C4-2B (cell line): ENCODE measurements at regions not wholly inside any gene's neighbourhood (a gene's known extent, or its start where the extent isn't known, plus 50 kb on each side); places are given as distances from the start of the nearest gene placed in this dataset.

Experiments used
- H3K27ac ChIP-seq: fragments of 450-650 bp; 2 replicates; pipeline ENCODE4 v1.5.1; 2017
- ZFX ChIP-seq: fragments of 450-650 bp; IDR thresholded peaks from 2 replicates; pipeline ENCODE4 v1.6.1; 2017
- TF ChIP-seq, protein P1 (sequence below): fragments of 450-650 bp; conservative IDR thresholded peaks from 2 replicates; pipeline ENCODE4 v1.5.1; 2017; ENCODE audit warnings: mild to moderate bottlenecking

GRCh38 chr12:124681779-124682391 lies 114.5 kb upstream of the NCOR2 start:
- no peak for TF ChIP-seq ZFX
- TF ChIP-seq, protein P1, sequence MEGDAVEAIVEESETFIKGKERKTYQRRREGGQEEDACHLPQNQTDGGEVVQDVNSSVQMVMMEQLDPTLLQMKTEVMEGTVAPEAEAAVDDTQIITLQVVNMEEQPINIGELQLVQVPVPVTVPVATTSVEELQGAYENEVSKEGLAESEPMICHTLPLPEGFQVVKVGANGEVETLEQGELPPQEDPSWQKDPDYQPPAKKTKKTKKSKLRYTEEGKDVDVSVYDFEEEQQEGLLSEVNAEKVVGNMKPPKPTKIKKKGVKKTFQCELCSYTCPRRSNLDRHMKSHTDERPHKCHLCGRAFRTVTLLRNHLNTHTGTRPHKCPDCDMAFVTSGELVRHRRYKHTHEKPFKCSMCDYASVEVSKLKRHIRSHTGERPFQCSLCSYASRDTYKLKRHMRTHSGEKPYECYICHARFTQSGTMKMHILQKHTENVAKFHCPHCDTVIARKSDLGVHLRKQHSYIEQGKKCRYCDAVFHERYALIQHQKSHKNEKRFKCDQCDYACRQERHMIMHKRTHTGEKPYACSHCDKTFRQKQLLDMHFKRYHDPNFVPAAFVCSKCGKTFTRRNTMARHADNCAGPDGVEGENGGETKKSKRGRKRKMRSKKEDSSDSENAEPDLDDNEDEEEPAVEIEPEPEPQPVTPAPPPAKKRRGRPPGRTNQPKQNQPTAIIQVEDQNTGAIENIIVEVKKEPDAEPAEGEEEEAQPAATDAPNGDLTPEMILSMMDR: no peak
- no peak overlapping the region for H3K27ac ChIP-seq

DNA sequence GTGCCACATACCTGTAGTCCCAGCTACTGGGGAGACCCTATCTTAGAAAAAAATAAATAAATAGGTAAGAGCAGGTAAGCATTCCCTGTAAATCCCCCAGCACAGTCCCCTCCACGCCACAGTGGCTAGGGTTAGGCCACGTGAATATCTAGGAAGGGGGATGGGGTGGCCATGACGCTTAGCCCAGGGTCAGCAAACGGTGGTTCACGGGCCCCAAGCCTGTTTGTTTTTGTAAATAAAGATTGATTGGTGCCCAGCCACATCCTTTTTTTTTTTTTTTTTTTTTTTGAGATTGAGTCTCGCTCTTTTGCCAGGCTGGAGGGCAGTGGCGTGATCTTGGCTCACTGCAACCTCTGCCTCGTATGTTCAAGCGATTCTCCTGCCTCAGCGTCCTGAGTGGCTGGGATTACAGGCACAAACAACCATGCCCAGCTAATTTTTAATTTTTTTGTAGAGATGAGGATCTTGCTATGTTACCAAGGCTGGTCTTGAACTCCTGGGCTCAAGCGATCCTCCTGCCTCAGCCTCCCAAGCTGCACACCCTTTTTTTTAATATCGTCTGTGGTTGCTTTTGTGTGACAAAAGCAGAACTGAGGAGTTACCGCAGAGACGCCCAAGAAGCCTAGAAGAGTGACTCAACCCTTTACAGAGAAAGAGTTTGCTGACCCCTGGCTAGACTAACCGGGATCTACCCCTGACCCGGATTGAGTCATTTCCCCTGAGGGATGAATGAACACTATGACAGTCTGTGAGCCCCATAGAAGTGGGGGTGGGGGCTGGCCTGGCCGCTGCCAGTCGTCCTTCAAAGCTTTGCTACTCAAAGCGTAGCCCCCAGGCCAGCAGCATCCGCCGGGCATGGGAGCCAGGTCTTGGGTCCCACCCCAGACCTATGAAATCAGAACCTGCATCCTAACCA lies 113.7 kb upstream of the NCOR2 start:
- no peak overlapping the region for H3K27ac ChIP-seq
- TF ChIP-seq ZFX: no peak
- TF ChIP-seq, protein P1: no peak

GRCh38 chr12:124679533-124680371 lies 112.3 kb upstream of the NCOR2 start:
- TF ChIP-seq, protein P1: no peak
- TF ChIP-seq ZFX: no peak
- H3K27ac ChIP-seq: peak overlapping the region; percentile 52

DNA sequence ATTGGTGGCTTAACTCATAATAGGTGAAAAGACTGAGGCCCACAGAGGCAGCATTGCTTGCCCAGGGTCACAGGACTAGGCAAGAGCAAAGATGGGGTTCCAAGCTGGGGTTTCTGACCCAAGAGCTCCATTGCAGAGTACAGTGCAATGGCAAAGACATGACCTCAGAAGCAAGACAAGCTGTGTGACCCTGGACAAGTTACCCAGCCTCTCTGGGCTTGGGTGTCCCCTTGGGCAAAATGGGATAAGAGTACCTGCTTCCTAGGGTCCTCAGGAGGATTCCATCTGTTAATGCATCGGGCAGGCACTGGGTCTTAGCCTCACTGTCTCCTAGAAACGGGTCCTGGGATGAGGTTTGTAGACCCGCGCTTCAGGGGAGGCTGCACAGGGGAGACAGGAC lies 111.6 kb upstream of the NCOR2 start:
- H3K27ac ChIP-seq: peak overlapping the region; percentile 52
- TF ChIP-seq ZFX: no peak
- TF ChIP-seq, protein P1: no peak

GRCh38 chr12:124678421-124678893 lies 111.0 kb upstream of the NCOR2 start:
- TF ChIP-seq ZFX: no peak
- TF ChIP-seq, protein P1: no peak
- H3K27ac ChIP-seq: peak overlapping the region; percentile 52

DNA sequence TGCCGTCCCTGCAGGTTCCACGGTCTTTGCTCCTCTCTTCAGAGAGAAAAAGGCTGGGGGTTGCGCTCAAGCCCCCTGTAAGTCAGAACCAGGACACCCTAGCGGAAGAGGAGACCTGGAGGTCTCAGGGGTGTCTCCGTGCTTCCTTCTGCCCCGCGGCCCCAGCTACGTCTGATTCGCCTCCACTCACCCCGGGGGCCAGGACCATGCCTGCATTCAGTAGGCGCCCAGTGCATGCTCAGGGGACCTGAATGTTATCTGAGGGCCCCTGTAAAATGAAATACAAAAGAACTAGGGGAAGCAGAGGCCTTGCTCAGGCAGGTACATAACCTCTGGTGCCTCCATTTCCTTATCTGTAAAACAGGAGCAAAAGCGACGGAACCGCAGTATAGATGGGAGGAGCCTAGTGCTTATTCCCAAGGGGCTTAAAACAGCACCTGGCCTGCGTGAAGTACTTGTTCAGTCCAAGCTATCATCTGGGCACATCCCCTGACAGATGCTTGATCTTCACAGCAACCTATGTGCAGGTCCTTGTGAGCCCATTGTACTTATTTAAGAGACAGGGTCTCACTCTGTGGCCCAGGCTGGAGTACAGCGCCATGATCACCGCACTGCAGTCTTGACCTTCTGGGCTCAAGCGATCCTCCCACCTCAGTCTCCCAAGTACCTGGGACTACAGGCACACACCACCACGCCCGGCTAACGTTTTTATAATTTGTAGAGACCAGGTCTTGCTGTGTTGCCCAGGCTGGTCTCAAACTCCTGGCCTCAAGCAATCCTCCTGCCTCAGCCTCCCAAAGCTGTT lies 110.3 kb upstream of the NCOR2 start:
- TF ChIP-seq ZFX: no peak
- TF ChIP-seq, protein P1: no peak

More for the DNA sequence above, 110.3 kb upstream of the NCOR2 start:
- no peak overlapping the region for H3K27ac ChIP-seq
